ENCODE measurements at regions not wholly inside any gene's neighbourhood (a gene's known extent, or its start where the extent isn't known, plus 50 kb on each side); places are given as distances from the start of the nearest gene placed in this dataset.
"Not testable (repeated sequence)": the region's sequence is repeated elsewhere in the genome, so short reads cannot be mapped to it uniquely, and the experiment has no call there.

GRCh38 chr16:54985156-54985555, 54.5 kb downstream of the IRX5 start:
- no peak for ATAC-seq
- no peak for TF ChIP-seq CTCF (IDR thresholded peaks at IDR 0.05)
- Histone ChIP-seq H3K4me1 (ENCODE audit: low read depth) (no peaks in the 10 kb centered on the region), H3K9me3 (no peaks in the 10 kb centered on the region), H3K4me3 (no peak overlapping the region), H3K36me3 (ENCODE audit: low read depth) (no peaks in the 10 kb centered on the region)
- intact Hi-C loops (cut with DNase I, micrococcal nuclease) = no loop called here
- no peak for DNase-seq

- no peak overlapping the region for H3K4me3 ChIP-seq
- DNase-seq (no peak), ATAC-seq (no peak)
These were observed 55.0 kb downstream of the IRX5 start for GRCh38 chr16:54985668-54986067.

GRCh38 chr16:54986409-54986808, 55.7 kb downstream of the IRX5 start:
- Histone ChIP-seq H3K4me1 (ENCODE audit: low read depth) (no peaks in the 10 kb centered on the region), H3K4me3 (no peak overlapping the region), H3K9me3 (no peaks in the 10 kb centered on the region), H3K36me3 (ENCODE audit: low read depth) (no peaks in the 10 kb centered on the region)
- intact Hi-C loops (cut with DNase I, micrococcal nuclease) = no loop called here
- DNase-seq (no peak), ATAC-seq (no peak)
- no peak for TF ChIP-seq CTCF (IDR thresholded peaks at IDR 0.05)

More at GRCh38 chr16:54985668-54986067, 55.0 kb downstream of the IRX5 start:
- H3K4me1 ChIP-seq (ENCODE audit: low read depth) = no peaks in the 10 kb centered on the region
- intact Hi-C loops (cut with DNase I, micrococcal nuclease) = no loop called here
- H3K36me3 ChIP-seq (ENCODE audit: low read depth) = no peaks in the 10 kb centered on the region
- no peak for TF ChIP-seq CTCF (IDR thresholded peaks at IDR 0.05)
- H3K9me3 ChIP-seq = no peaks in the 10 kb centered on the region

- no peak for TF ChIP-seq CTCF (IDR thresholded peaks at IDR 0.05)
- no peak for DNase-seq
- Histone ChIP-seq H3K36me3 (ENCODE audit: low read depth) (no peaks in the 10 kb centered on the region), H3K9me3 (no peaks in the 10 kb centered on the region), H3K4me3 (no peak overlapping the region), H3K4me1 (ENCODE audit: low read depth) (no peaks in the 10 kb centered on the region)
- intact Hi-C loops (cut with DNase I, micrococcal nuclease) = no loop called here
- no peak for ATAC-seq
These were observed 56.4 kb downstream of the IRX5 start for GRCh38 chr16:54987081-54987480.

- no peak for DNase-seq
- intact Hi-C loops (cut with DNase I, micrococcal nuclease) = no loop called here
- no peak for ATAC-seq
These were observed 60.9 kb downstream of the IRX5 start for GRCh38 chr16:54991525-54991924.

GRCh38 chr16:54991946-54992345, 61.3 kb downstream of the IRX5 start:
- intact Hi-C loops (cut with DNase I, micrococcal nuclease); DNase-seq; H3K4me3 ChIP-seq; ATAC-seq; H3K9me3 ChIP-seq; H3K4me1 ChIP-seq (ENCODE audit: low read depth); H3K36me3 ChIP-seq (ENCODE audit: low read depth): not testable (repeated sequence)

More at GRCh38 chr16:54991525-54991924, 60.9 kb downstream of the IRX5 start:
- no peaks in the 10 kb centered on the region for H3K4me1 ChIP-seq (ENCODE audit: low read depth)
- no peaks in the 10 kb centered on the region for H3K36me3 ChIP-seq (ENCODE audit: low read depth)
- no peak overlapping the region for H3K4me3 ChIP-seq
- no peaks in the 10 kb centered on the region for H3K9me3 ChIP-seq
- no peak for TF ChIP-seq CTCF (IDR thresholded peaks at IDR 0.05)
